ENCODE measurements at regions not wholly inside any gene's neighbourhood (a gene's known extent, or its start where the extent isn't known, plus 50 kb on each side); places are given as distances from the start of the nearest gene placed in this dataset.

- no peak overlapping the region for H3K4me3 ChIP-seq (ENCODE audit: low read length)
- no peak for TF ChIP-seq CTCF (IDR thresholded peaks at IDR 0.05; ENCODE audit: insufficient read depth, low read depth, low read length, missing control alignments)
- DNase-seq (ENCODE audit: low read depth) = no peak
Measured at GRCh38 chr4:186943411-186943810, 219.8 kb upstream of the FAT1 start.

- DNase-seq (ENCODE audit: low read depth) = no peak
- no peak overlapping the region for H3K4me3 ChIP-seq (ENCODE audit: low read length)
- TF ChIP-seq CTCF (IDR thresholded peaks at IDR 0.05; ENCODE audit: insufficient read depth, low read depth, low read length, missing control alignments) = no peak
Measured at GRCh38 chr4:186946136-186946535, 222.5 kb upstream of the FAT1 start.

- no peak overlapping the region for H3K4me3 ChIP-seq (ENCODE audit: low read length)
- TF ChIP-seq CTCF (IDR thresholded peaks at IDR 0.05; ENCODE audit: insufficient read depth, low read depth, low read length, missing control alignments) = peak; percentile 31
- peak; percentile 69 for DNase-seq (ENCODE audit: low read depth)
Measured at GRCh38 chr4:186946682-186947294, 223.1 kb upstream of the FAT1 start.

- no peak overlapping the region for H3K4me3 ChIP-seq (ENCODE audit: low read length)
- peak; percentile 18 for TF ChIP-seq CTCF (IDR thresholded peaks at IDR 0.05; ENCODE audit: insufficient read depth, low read depth, low read length, missing control alignments)
- DNase-seq (ENCODE audit: low read depth) = no peak
Measured at GRCh38 chr4:186948361-186949242, 224.9 kb upstream of the FAT1 start.

- no peak for DNase-seq (ENCODE audit: low read depth)
- TF ChIP-seq CTCF (IDR thresholded peaks at IDR 0.05; ENCODE audit: insufficient read depth, low read depth, low read length, missing control alignments) = no peak
- no peak overlapping the region for H3K4me3 ChIP-seq (ENCODE audit: low read length)
Measured at GRCh38 chr4:186949847-186950246, 226.2 kb upstream of the FAT1 start.

- no peak overlapping the region for H3K4me3 ChIP-seq (ENCODE audit: low read length)
- DNase-seq (ENCODE audit: low read depth) = no peak
- no peak for TF ChIP-seq CTCF (IDR thresholded peaks at IDR 0.05; ENCODE audit: insufficient read depth, low read depth, low read length, missing control alignments)
Measured at GRCh38 chr4:186952709-186953108, 229.1 kb upstream of the FAT1 start.
